Fibroblast of skin of right biceps (primary cell): ENCODE measurements at regions not wholly inside any gene's neighbourhood (a gene's known extent, or its start where the extent isn't known, plus 50 kb on each side); places are given as distances from the start of the nearest gene placed in this dataset.
"Not testable (repeated sequence)": the region's sequence is repeated elsewhere in the genome, so short reads cannot be mapped to it uniquely, and the experiment has no call there.

Source experiments
- DNase-seq: peaks from one replicate; pipeline ENCODE4 v3.0.0-alpha.2; 2013

- no peak for DNase-seq
These were observed 1403.5 kb upstream of the PABPC4L start for GRCh38 chr4:135605076-135605475.

GRCh38 chr4:135604531-135604930 is 1402.9 kb upstream of the PABPC4L start:
- DNase-seq = no peak

GRCh38 chr4:135601351-135601750 is 1399.8 kb upstream of the PABPC4L start:
- DNase-seq = no peak

GRCh38 chr4:135598151-135598550 is 1396.6 kb upstream of the PABPC4L start:
- DNase-seq = no peak

- no peak for DNase-seq
These were observed 1392.9 kb upstream of the PABPC4L start for GRCh38 chr4:135594521-135594920.

GRCh38 chr4:135575041-135575440 is 1373.5 kb upstream of the PABPC4L start:
- DNase-seq = no peak

- DNase-seq = no peak
These were observed 1371.7 kb upstream of the PABPC4L start for GRCh38 chr4:135573251-135573650.

GRCh38 chr4:135564090-135564489 is 1362.5 kb upstream of the PABPC4L start:
- DNase-seq = no peak

GRCh38 chr4:135553213-135553612 is 1351.6 kb upstream of the PABPC4L start:
- DNase-seq = no peak

GRCh38 chr4:135552131-135552530 is 1350.5 kb upstream of the PABPC4L start:
- peak; percentile 0 for DNase-seq

GRCh38 chr4:135548711-135549110 is 1347.1 kb upstream of the PABPC4L start:
- DNase-seq = no peak

GRCh38 chr4:135545616-135546317 is 1344.2 kb upstream of the PABPC4L start:
- no peak for DNase-seq

GRCh38 chr4:135538698-135539097 is 1337.1 kb upstream of the PABPC4L start:
- DNase-seq = no peak

GRCh38 chr4:135533053-135533452 is 1331.5 kb upstream of the PABPC4L start:
- DNase-seq = no peak

GRCh38 chr4:135532132-135532531 is 1330.5 kb upstream of the PABPC4L start:
- no peak for DNase-seq

- no peak for DNase-seq
These were observed 1313.7 kb upstream of the PABPC4L start for GRCh38 chr4:135515295-135515694.

- no peak for DNase-seq
These were observed 1309.0 kb upstream of the PABPC4L start for GRCh38 chr4:135510582-135510981.

- peak; percentile 77 for DNase-seq
These were observed 1306.6 kb upstream of the PABPC4L start for GRCh38 chr4:135508006-135508714.

GRCh38 chr4:135497563-135498152 is 1296.1 kb upstream of the PABPC4L start:
- DNase-seq = no peak

- DNase-seq = no peak
These were observed 1290.8 kb upstream of the PABPC4L start for GRCh38 chr4:135492439-135492838.

GRCh38 chr4:135485371-135485770 is 1283.8 kb upstream of the PABPC4L start:
- no peak for DNase-seq

- no peak for DNase-seq
These were observed 1274.7 kb upstream of the PABPC4L start for GRCh38 chr4:135476272-135476671.

- DNase-seq = no peak
These were observed 1262.7 kb upstream of the PABPC4L start for GRCh38 chr4:135464311-135464710.

- DNase-seq = not testable (repeated sequence)
These were observed 1246.0 kb upstream of the PABPC4L start for GRCh38 chr4:135447598-135447997.
